ENCODE measurements at regions not wholly inside any gene's neighbourhood (a gene's known extent, or its start where the extent isn't known, plus 50 kb on each side); places are given as distances from the start of the nearest gene placed in this dataset.

DNA sequence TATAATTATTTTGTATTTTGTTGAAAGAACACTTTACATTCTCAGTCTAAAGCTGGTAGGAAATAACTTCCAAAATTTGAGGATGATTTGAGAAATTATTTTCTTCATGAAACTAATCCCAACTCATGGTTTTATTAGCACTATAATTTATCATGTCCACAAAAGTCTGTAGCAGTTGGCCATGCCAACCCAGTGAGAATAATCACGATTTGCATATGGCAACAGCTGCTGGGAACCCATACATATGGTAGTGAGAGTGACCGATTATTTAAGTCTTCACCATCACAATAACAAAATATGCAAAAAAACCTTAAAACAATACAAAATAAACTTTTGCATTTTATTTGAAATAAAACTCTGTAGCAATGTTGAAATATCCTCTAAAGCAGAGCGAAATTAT is 445.9 kb upstream of the ANO3 start:
- H3K27ac ChIP-seq = no peak overlapping the region
- DNase-seq = no peak
- H3K4me1 ChIP-seq = no peaks in the 10 kb centered on the region
- H3K27me3 ChIP-seq = no peaks in the 10 kb centered on the region
- no peak for TF ChIP-seq POLR2A (IDR thresholded peaks at IDR 0.05)
- TF ChIP-seq, protein P1, sequence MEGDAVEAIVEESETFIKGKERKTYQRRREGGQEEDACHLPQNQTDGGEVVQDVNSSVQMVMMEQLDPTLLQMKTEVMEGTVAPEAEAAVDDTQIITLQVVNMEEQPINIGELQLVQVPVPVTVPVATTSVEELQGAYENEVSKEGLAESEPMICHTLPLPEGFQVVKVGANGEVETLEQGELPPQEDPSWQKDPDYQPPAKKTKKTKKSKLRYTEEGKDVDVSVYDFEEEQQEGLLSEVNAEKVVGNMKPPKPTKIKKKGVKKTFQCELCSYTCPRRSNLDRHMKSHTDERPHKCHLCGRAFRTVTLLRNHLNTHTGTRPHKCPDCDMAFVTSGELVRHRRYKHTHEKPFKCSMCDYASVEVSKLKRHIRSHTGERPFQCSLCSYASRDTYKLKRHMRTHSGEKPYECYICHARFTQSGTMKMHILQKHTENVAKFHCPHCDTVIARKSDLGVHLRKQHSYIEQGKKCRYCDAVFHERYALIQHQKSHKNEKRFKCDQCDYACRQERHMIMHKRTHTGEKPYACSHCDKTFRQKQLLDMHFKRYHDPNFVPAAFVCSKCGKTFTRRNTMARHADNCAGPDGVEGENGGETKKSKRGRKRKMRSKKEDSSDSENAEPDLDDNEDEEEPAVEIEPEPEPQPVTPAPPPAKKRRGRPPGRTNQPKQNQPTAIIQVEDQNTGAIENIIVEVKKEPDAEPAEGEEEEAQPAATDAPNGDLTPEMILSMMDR (IDR thresholded peaks at IDR 0.05) = no peak
- H3K36me3 ChIP-seq = no peaks in the 10 kb centered on the region
- intact Hi-C loops (cut with DNase I; ENCODE audit: low total_unique reads) = no loop called here
- H3K9me3 ChIP-seq = no peaks in the 10 kb centered on the region
- no peak overlapping the region for H3K4me3 ChIP-seq

DNA sequence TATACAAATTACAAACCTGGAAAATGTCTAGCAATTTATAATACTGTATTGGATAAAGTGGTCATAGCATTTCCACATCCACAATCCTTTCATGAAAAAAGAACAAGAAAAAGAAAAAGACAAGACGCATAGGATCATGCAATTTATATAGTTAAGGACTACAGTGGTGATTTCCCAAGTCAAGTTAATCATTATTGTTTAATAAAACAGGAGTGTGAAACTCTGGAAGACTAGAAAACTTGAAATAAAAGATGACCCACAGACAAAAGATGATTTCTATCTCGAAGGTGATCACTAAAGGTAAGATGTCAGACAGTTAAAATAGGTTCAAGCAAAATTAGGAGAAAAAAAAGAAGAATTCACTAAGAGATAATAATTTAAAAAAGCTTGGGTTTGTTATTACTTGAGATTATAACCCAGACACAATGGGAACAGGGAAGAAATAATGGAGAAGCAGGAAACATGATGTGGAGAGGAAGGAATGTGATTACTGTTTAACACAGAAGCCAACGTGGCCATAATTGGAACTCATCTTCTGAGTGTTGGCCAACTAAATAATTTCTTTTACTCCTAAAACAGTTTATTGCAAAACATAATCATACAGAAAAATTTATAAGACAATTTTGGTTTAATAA is 441.2 kb upstream of the ANO3 start:
- TF ChIP-seq, protein P1 (IDR thresholded peaks at IDR 0.05) = no peak
- no peak for TF ChIP-seq POLR2A (IDR thresholded peaks at IDR 0.05)
- DNase-seq = no peak
- Histone ChIP-seq H3K4me3 (no peak overlapping the region), H3K27ac (no peak overlapping the region), H3K9me3 (no peaks in the 10 kb centered on the region), H3K4me1 (no peaks in the 10 kb centered on the region), H3K27me3 (no peaks in the 10 kb centered on the region), H3K36me3 (no peaks in the 10 kb centered on the region)
- intact Hi-C loops (cut with DNase I; ENCODE audit: low total_unique reads) = no loop called here

DNA sequence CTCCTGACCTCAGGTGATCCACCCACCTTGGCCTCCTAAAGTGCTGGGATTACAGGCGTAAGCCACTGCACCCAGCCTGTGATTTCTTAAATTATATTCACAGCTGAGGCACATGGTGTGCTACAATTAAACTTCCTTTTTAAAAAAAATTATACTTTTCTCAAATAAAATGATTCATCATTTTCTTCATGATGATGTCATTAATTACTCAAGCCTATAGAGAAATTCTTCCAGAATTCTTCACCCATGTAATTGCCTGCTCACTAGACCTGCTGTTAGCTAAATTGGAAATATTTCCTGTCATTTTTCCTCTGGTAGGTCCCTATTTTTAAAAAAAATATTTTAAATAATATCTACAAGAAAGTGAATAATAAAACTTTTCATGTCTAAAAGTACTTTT is 440.0 kb upstream of the ANO3 start:
- H3K4me1 ChIP-seq = no peaks in the 10 kb centered on the region
- H3K27me3 ChIP-seq = no peaks in the 10 kb centered on the region
- no peaks in the 10 kb centered on the region for H3K36me3 ChIP-seq
- H3K9me3 ChIP-seq = no peaks in the 10 kb centered on the region
- TF ChIP-seq, protein P1 (IDR thresholded peaks at IDR 0.05) = no peak
- TF ChIP-seq POLR2A (IDR thresholded peaks at IDR 0.05) = no peak
- no peak overlapping the region for H3K27ac ChIP-seq
- no peak overlapping the region for H3K4me3 ChIP-seq
- DNase-seq = no peak
- intact Hi-C loops (cut with DNase I; ENCODE audit: low total_unique reads) = no loop called here

- no peak for DNase-seq
- intact Hi-C loops (cut with DNase I; ENCODE audit: low total_unique reads) = no loop called here
- Histone ChIP-seq H3K9me3 (no peaks in the 10 kb centered on the region), H3K4me1 (no peaks in the 10 kb centered on the region), H3K36me3 (no peaks in the 10 kb centered on the region), H3K4me3 (no peak overlapping the region), H3K27me3 (no peaks in the 10 kb centered on the region), H3K27ac (no peak overlapping the region)
- TF ChIP-seq POLR2A (IDR thresholded peaks at IDR 0.05) = no peak
- TF ChIP-seq, protein P1 (IDR thresholded peaks at IDR 0.05) = no peak
These were observed 432.2 kb upstream of the ANO3 start for GRCh38 chr11:25899617-25900160.

GRCh38 chr11:25900814-25901213 is 431.1 kb upstream of the ANO3 start:
- Histone ChIP-seq H3K27ac (no peak overlapping the region), H3K4me1 (no peaks in the 10 kb centered on the region), H3K4me3 (no peak overlapping the region), H3K27me3 (no peaks in the 10 kb centered on the region), H3K36me3 (no peaks in the 10 kb centered on the region), H3K9me3 (no peaks in the 10 kb centered on the region)
- TF ChIP-seq, protein P1 (IDR thresholded peaks at IDR 0.05) = no peak
- TF ChIP-seq POLR2A (IDR thresholded peaks at IDR 0.05) = no peak
- intact Hi-C loops (cut with DNase I; ENCODE audit: low total_unique reads) = no loop called here
- DNase-seq = no peak
